HCT116 (cell line): ENCODE measurements at regions not wholly inside any gene's neighbourhood (a gene's known extent, or its start where the extent isn't known, plus 50 kb on each side); places are given as distances from the start of the nearest gene placed in this dataset.

Experiments
- CEBPB ChIP-seq: IDR thresholded peaks from 2 replicates; pipeline ENCODE4 v1.6.1; 2012; ENCODE audit warnings: low read depth
- EGR1 ChIP-seq: IDR thresholded peaks from 2 replicates; pipeline ENCODE4 v1.6.1; 2012; ENCODE audit warnings: low read depth
- EZH2 ChIP-seq: fragments of 200-600 bp; sonication (generic); IDR thresholded peaks from 2 replicates; pipeline ENCODE4 v1.6.1; 2017; ENCODE audit warnings: antibody characterized with exemption, mixed run types
- EZH2phosphoT487 ChIP-seq: fragments of 200-600 bp; IDR thresholded peaks from 2 replicates; pipeline ENCODE4 v1.6.1; 2018; ENCODE audit warnings: antibody characterized with exemption, borderline replicate concordance
- JUND ChIP-seq: IDR thresholded peaks from 2 replicates; pipeline ENCODE4 v1.6.1; 2012
- POLR2A ChIP-seq: IDR thresholded peaks from 2 replicates; pipeline ENCODE4 v1.7.0; 2011; ENCODE audit warnings: borderline replicate concordance; ENCODE audit not compliant: insufficient read depth, insufficient read length; ENCODE audit errors: extremely low read depth
- POLR2AphosphoS5 ChIP-seq: IDR thresholded peaks from 2 replicates; pipeline ENCODE4 v1.6.1; 2011; ENCODE audit warnings: mild to moderate bottlenecking, low read depth, low read length, moderate library complexity
- SP1 ChIP-seq: IDR thresholded peaks from 2 replicates; pipeline ENCODE4 v1.6.1; 2012; ENCODE audit warnings: low read depth
- SRF ChIP-seq: IDR thresholded peaks from 2 replicates; pipeline ENCODE4 v1.6.1; 2012; ENCODE audit warnings: low read depth
- TF ChIP-seq, protein P1 (sequence below), 3 experiments: fragments of 200-600 bp in 1 of 3; sonication (generic) in 1 of 3; IDR thresholded peaks in 2 of 3; conservative IDR thresholded peaks in 1 of 3; 2 replicates each; pipeline ENCODE4 v1.5.1; 2012 to 2017; ENCODE audit warnings: low read depth in 2 of 3, low read length in 2 of 3, antibody characterized with exemption in 1 of 3, borderline replicate concordance in 1 of 3, control low read depth in 1 of 3, mild to moderate bottlenecking in 1 of 3, mixed read lengths in 1 of 3, mixed run types in 1 of 3, moderate library complexity in 1 of 3; ENCODE audit not compliant: insufficient read depth in 1 of 3
- TF ChIP-seq, protein P2 (sequence below): IDR thresholded peaks from 2 replicates; pipeline ENCODE4 v1.6.1; 2012
- TF ChIP-seq, protein P3 (sequence below): IDR thresholded peaks from 2 replicates; pipeline ENCODE4 v1.6.1; 2012; ENCODE audit warnings: low read depth
- TF ChIP-seq, protein P4 (sequence below): IDR thresholded peaks from 2 replicates; pipeline ENCODE4 v1.6.1; 2012
- TF ChIP-seq, protein P5 (sequence below): IDR thresholded peaks from 2 replicates; pipeline ENCODE4 v1.6.1; 2011; ENCODE audit warnings: mild to moderate bottlenecking, low read length, moderate library complexity; ENCODE audit not compliant: insufficient replicate concordance; ENCODE audit errors: extremely low read depth

DNA sequence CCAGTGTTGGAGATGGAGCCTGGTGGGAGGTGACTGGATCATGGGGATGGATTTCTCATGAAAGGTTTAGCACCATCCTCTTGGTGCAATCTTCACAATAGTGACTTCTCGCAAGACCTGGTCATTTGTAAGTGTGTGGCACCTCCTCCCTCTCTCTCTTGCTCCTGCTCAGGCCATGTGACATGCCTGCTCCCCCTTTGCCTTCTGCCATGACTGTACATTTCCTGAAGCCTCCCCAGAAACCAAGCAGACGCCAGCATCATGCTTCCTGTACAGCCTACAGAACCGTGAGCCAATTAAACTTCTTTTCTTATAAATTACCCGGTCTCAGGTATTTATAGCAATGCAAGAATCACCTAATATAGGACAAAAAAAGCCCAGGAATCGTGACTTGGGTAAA, 171.0 kb upstream of the FOXN3 start:
- TF ChIP-seq EZH2 (no peak), SP1 (no peak), JUND (no peak), EZH2phosphoT487 (no peak), POLR2A (no peak), CEBPB (no peak), SRF (no peak), POLR2AphosphoS5 (no peak), EGR1 (no peak)
- TF ChIP-seq, protein P1, sequence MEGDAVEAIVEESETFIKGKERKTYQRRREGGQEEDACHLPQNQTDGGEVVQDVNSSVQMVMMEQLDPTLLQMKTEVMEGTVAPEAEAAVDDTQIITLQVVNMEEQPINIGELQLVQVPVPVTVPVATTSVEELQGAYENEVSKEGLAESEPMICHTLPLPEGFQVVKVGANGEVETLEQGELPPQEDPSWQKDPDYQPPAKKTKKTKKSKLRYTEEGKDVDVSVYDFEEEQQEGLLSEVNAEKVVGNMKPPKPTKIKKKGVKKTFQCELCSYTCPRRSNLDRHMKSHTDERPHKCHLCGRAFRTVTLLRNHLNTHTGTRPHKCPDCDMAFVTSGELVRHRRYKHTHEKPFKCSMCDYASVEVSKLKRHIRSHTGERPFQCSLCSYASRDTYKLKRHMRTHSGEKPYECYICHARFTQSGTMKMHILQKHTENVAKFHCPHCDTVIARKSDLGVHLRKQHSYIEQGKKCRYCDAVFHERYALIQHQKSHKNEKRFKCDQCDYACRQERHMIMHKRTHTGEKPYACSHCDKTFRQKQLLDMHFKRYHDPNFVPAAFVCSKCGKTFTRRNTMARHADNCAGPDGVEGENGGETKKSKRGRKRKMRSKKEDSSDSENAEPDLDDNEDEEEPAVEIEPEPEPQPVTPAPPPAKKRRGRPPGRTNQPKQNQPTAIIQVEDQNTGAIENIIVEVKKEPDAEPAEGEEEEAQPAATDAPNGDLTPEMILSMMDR (IDR thresholded peaks at IDR 0.05 in 2 of 3, conservative IDR thresholded peaks at IDR 0.05 in 1 of 3; ENCODE audit: borderline replicate concordance in 1 of 3, insufficient read depth in 1 of 3, low read depth in 2 of 3, low read length in 2 of 3) = no peak
- TF ChIP-seq, protein P2, sequence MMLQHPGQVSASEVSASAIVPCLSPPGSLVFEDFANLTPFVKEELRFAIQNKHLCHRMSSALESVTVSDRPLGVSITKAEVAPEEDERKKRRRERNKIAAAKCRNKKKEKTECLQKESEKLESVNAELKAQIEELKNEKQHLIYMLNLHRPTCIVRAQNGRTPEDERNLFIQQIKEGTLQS = no peak
- TF ChIP-seq, protein P3, sequence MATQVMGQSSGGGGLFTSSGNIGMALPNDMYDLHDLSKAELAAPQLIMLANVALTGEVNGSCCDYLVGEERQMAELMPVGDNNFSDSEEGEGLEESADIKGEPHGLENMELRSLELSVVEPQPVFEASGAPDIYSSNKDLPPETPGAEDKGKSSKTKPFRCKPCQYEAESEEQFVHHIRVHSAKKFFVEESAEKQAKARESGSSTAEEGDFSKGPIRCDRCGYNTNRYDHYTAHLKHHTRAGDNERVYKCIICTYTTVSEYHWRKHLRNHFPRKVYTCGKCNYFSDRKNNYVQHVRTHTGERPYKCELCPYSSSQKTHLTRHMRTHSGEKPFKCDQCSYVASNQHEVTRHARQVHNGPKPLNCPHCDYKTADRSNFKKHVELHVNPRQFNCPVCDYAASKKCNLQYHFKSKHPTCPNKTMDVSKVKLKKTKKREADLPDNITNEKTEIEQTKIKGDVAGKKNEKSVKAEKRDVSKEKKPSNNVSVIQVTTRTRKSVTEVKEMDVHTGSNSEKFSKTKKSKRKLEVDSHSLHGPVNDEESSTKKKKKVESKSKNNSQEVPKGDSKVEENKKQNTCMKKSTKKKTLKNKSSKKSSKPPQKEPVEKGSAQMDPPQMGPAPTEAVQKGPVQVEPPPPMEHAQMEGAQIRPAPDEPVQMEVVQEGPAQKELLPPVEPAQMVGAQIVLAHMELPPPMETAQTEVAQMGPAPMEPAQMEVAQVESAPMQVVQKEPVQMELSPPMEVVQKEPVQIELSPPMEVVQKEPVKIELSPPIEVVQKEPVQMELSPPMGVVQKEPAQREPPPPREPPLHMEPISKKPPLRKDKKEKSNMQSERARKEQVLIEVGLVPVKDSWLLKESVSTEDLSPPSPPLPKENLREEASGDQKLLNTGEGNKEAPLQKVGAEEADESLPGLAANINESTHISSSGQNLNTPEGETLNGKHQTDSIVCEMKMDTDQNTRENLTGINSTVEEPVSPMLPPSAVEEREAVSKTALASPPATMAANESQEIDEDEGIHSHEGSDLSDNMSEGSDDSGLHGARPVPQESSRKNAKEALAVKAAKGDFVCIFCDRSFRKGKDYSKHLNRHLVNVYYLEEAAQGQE = no peak
- TF ChIP-seq, protein P4, sequence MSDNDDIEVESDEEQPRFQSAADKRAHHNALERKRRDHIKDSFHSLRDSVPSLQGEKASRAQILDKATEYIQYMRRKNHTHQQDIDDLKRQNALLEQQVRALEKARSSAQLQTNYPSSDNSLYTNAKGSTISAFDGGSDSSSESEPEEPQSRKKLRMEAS = no peak
- TF ChIP-seq, protein P5, sequence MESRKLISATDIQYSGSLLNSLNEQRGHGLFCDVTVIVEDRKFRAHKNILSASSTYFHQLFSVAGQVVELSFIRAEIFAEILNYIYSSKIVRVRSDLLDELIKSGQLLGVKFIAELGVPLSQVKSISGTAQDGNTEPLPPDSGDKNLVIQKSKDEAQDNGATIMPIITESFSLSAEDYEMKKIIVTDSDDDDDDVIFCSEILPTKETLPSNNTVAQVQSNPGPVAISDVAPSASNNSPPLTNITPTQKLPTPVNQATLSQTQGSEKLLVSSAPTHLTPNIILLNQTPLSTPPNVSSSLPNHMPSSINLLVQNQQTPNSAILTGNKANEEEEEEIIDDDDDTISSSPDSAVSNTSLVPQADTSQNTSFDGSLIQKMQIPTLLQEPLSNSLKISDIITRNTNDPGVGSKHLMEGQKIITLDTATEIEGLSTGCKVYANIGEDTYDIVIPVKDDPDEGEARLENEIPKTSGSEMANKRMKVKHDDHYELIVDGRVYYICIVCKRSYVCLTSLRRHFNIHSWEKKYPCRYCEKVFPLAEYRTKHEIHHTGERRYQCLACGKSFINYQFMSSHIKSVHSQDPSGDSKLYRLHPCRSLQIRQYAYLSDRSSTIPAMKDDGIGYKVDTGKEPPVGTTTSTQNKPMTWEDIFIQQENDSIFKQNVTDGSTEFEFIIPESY = no peak
